ENCODE measurements at regions not wholly inside any gene's neighbourhood (a gene's known extent, or its start where the extent isn't known, plus 50 kb on each side); places are given as distances from the start of the nearest gene placed in this dataset.

- TF ChIP-seq, protein P1, sequence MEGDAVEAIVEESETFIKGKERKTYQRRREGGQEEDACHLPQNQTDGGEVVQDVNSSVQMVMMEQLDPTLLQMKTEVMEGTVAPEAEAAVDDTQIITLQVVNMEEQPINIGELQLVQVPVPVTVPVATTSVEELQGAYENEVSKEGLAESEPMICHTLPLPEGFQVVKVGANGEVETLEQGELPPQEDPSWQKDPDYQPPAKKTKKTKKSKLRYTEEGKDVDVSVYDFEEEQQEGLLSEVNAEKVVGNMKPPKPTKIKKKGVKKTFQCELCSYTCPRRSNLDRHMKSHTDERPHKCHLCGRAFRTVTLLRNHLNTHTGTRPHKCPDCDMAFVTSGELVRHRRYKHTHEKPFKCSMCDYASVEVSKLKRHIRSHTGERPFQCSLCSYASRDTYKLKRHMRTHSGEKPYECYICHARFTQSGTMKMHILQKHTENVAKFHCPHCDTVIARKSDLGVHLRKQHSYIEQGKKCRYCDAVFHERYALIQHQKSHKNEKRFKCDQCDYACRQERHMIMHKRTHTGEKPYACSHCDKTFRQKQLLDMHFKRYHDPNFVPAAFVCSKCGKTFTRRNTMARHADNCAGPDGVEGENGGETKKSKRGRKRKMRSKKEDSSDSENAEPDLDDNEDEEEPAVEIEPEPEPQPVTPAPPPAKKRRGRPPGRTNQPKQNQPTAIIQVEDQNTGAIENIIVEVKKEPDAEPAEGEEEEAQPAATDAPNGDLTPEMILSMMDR (IDR thresholded peaks at IDR 0.05), result no peak
- TF ChIP-seq POLR2AphosphoS5 (IDR thresholded peaks at IDR 0.05) (no peak), POLR2A (IDR thresholded peaks at IDR 0.05) (no peak)
Observed at GRCh38 chr14:94863366-94863765, 93.5 kb upstream of the GSC start.
